Neural progenitor cell (in vitro differentiated cells): ENCODE measurements at regions not wholly inside any gene's neighbourhood (a gene's known extent, or its start where the extent isn't known, plus 50 kb on each side); places are given as distances from the start of the nearest gene placed in this dataset.

Experiments used
- EZH2 ChIP-seq: fragments of 200-600 bp; sonication (generic); IDR thresholded peaks from 2 replicates; pipeline ENCODE4 v1.6.1; 2017; ENCODE audit warnings: antibody characterized with exemption, mild to moderate bottlenecking, moderate library complexity
- TF ChIP-seq, protein P1 (sequence below): fragments of 200-600 bp; sonication (generic); IDR thresholded peaks from 2 replicates; pipeline ENCODE4 v1.5.1; 2017; ENCODE audit warnings: antibody characterized with exemption, mild to moderate bottlenecking

GRCh38 chr1:222090103-222090502 lies 348.2 kb upstream of the DUSP10 start:
- no peak for TF ChIP-seq EZH2
- TF ChIP-seq, protein P1, sequence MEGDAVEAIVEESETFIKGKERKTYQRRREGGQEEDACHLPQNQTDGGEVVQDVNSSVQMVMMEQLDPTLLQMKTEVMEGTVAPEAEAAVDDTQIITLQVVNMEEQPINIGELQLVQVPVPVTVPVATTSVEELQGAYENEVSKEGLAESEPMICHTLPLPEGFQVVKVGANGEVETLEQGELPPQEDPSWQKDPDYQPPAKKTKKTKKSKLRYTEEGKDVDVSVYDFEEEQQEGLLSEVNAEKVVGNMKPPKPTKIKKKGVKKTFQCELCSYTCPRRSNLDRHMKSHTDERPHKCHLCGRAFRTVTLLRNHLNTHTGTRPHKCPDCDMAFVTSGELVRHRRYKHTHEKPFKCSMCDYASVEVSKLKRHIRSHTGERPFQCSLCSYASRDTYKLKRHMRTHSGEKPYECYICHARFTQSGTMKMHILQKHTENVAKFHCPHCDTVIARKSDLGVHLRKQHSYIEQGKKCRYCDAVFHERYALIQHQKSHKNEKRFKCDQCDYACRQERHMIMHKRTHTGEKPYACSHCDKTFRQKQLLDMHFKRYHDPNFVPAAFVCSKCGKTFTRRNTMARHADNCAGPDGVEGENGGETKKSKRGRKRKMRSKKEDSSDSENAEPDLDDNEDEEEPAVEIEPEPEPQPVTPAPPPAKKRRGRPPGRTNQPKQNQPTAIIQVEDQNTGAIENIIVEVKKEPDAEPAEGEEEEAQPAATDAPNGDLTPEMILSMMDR, result no peak
